Mucosa of descending colon (tissue), 3 donors: ENCODE measurements at regions not wholly inside any gene's neighbourhood (a gene's known extent, or its start where the extent isn't known, plus 50 kb on each side); places are given as distances from the start of the nearest gene placed in this dataset.

Source experiments
- ATAC-seq: fragments of 200-7000 bp; cut with Tn5 transposase; one replicate; pipeline ENCODE4 v1.9.1; 2020; ENCODE audit warnings: mild to moderate bottlenecking, moderate library complexity
- DNase-seq, 3 donors: peaks; one replicate each; pipeline ENCODE4 v3.0.0-alpha.2; 2020
- H3K36me3 ChIP-seq: fragments of 200-600 bp; one replicate; pipeline ENCODE4 v1.8.0; 2021; ENCODE audit warnings: low read depth, mild to moderate bottlenecking
- H3K4me1 ChIP-seq: fragments of 200-600 bp; one replicate; pipeline ENCODE4 v1.8.0; 2021; ENCODE audit warnings: low read depth, mild to moderate bottlenecking
- H3K4me3 ChIP-seq: fragments of 200-600 bp; one replicate; pipeline ENCODE4 v1.8.0; 2021; ENCODE audit warnings: mild to moderate bottlenecking
- H3K9me3 ChIP-seq: fragments of 200-600 bp; one replicate; pipeline ENCODE4 v1.8.0; 2021; ENCODE audit warnings: mild to moderate bottlenecking
- CTCF ChIP-seq: fragments of 200-600 bp; IDR thresholded peaks from one replicate; pipeline ENCODE4 v1.8.0; 2022; ENCODE audit warnings: antibody characterized with exemption, mild to moderate bottlenecking
- intact Hi-C, 2 donors: fragments of 100-400 bp; cut with DNase I in 1 of 2; cut with micrococcal nuclease in 1 of 2; formaldehyde crosslinking; loops; one replicate each; pipeline versions ENCODE4 v1.11.0 to v1.11.1; 2022; cut with DNase I, micrococcal nuclease
- donor health status: DM: no; HTN: no; CAD: no; lungs with moderate emphysema.
- donor health status: DM: no; HTN: no; CAD: no.
- donor health status: DM: no; HTN: yes; CAD: no.

DNA sequence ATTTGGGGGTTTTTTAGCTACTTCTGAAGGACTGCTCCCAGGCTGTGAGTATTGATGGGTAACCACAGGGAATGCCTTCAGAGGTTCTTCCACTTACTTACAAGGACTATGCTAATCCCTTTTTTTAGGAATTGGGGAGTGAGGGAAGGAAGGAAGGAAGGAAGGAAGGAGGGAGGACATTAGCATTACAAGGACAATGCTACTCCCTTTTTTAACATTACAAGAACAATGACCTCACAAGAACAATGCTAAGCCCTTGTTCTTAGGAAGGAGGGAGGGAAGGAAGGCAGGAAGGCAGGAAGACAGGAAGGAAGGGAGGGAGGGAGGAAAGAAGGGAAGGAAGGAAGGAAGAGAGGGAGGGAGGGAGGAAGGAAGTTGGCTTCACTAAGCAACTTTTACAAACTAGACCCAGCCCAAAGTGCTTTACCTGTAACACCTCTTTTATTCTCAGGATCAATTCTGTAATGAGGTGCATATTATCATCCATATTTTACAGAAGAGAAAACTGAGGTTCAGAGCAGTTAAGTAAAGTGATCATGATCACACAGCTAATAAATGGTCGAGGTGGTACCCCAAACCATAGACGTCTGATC is 446.8 kb upstream of the JARID2 start:
- Histone ChIP-seq H3K4me3 (no peak overlapping the region), H3K9me3 (no peaks in the 10 kb centered on the region), H3K4me1 (peaks cover 6% of the 10 kb centered on the region), H3K36me3 (no peaks in the 10 kb centered on the region)
- no peak for TF ChIP-seq CTCF
- intact Hi-C loops = no loop called here
- DNase-seq = no peak
- ATAC-seq = no peak

GRCh38 chr6:14799928-14800327 is 445.9 kb upstream of the JARID2 start:
- no peak for TF ChIP-seq CTCF
- intact Hi-C loops = no loop called here
- H3K4me3 ChIP-seq = no peak overlapping the region
- no peaks in the 10 kb centered on the region for H3K36me3 ChIP-seq
- ATAC-seq (peak; percentile 93), DNase-seq (peak in 2 of 3 donors; percentile 65 to 80)
- H3K4me1 ChIP-seq = peaks cover 14% of the 10 kb centered on the region
- H3K9me3 ChIP-seq = no peaks in the 10 kb centered on the region

DNA sequence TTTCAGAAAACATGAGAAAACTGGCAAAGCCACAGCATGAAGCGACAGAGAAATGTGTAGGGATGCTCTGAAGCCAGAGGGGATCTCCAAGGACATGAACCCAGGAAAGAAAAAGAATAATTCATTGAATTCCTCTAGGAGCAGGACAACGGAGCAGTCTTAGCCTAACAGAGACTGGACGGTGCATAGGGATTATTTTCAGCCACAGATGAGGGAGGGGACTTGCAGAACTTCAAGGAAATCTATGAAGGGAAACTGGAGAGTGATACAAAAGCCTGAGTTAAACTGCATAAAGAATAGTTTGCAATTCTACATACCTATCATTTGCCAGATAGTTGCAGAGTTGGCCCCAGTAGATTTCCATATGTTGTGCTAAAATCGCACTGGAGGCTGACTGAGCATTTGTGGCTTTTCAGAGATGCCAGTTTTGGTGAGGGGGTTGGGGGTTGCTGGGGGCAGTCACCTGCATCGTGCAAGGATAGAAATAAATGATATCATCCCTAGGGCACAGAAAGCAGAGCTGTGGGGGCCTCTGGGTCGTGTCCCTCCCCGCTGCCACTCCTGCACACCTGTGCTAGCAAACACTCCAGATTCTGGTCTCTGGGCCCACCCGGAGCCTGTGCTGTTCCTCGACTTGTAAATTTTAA is 443.2 kb upstream of the JARID2 start:
- DNase-seq = no peak
- Histone ChIP-seq H3K4me3 (no peak overlapping the region), H3K9me3 (no peaks in the 10 kb centered on the region), H3K36me3 (no peaks in the 10 kb centered on the region), H3K4me1 (peaks cover 15% of the 10 kb centered on the region)
- ATAC-seq = no peak
- TF ChIP-seq CTCF = no peak
- intact Hi-C loops = no loop called here

DNA sequence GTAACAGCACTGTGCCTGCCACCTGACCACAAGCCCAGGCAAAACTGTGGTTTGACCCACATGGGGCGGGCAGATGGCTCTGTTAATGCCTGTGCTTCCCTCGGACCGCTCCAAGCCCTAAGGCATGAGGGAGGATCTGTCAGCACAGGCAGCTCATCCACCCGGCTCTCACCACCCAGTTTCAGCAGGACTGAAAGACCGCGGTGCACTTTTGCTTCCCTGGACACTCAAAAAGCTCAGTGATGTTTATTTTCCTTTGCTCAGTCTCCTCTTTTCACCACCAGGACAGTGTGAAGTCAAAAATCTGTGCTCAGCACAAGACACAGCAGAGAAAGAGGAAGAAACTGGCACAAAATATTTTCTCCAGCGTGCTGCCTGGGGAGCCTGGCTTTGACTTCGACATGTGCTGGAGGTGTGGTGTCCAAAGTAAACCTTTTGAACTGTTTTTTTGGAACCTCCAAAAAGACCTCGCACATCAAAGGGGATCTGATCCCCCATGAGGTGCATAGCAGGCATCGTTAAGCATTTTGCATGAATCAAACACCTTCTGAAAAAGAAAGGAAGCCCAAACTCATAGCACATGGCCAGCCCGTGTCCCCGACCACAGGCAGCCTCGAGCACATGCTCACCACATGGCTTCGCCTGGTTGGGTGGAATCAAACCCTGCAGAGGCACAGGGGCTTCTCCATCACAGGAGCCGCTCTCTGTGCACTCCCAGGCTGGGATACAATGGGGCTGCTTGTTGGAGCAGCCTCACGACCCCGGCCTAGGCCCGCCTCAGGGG is 441.7 kb upstream of the JARID2 start:
- H3K4me3 ChIP-seq = no peak overlapping the region
- intact Hi-C loops = no loop called here
- DNase-seq (no peak), ATAC-seq (no peak)
- H3K9me3 ChIP-seq = peaks cover 7% of the 10 kb centered on the region
- H3K4me1 ChIP-seq = peaks cover 15% of the 10 kb centered on the region
- H3K36me3 ChIP-seq = no peaks in the 10 kb centered on the region
- no peak for TF ChIP-seq CTCF

DNA sequence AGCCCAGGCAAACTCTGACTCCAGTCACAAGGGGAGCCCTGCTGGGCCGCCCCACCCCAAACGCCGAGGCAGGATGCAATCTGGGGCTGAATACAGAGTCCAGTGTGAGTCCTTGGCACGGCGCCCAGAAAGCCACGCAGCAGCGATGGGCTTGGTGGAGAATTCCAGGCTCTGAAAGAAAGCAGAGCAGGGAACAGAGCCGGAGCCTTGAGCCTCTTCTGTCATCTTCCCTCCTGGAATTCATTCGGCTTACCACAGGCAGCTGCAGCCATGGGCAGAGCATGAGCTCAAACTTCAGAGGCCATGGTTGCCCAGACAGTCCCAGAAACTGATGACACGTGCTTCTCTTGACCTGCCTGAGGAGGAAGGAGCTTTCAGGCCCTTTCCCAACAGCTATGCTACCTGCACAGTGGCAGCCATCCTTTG is 441.1 kb upstream of the JARID2 start:
- TF ChIP-seq CTCF = no peak
- DNase-seq = peak; percentile 91 to 94 (median 94)
- H3K4me1 ChIP-seq = peaks cover 15% of the 10 kb centered on the region
- peaks cover 7% of the 10 kb centered on the region for H3K9me3 ChIP-seq
- intact Hi-C loops = no loop called here
- peak; percentile 88 for ATAC-seq
- no peaks in the 10 kb centered on the region for H3K36me3 ChIP-seq
- no peak overlapping the region for H3K4me3 ChIP-seq
